ENCODE measurements at regions not wholly inside any gene's neighbourhood (a gene's known extent, or its start where the extent isn't known, plus 50 kb on each side); places are given as distances from the start of the nearest gene placed in this dataset.

GRCh38 chr7:119838444-119838843 lies 434.5 kb upstream of the KCND2 start:
- Histone ChIP-seq H3K4me1 (no peaks in the 10 kb centered on the region), H3K36me3 (no peaks in the 10 kb centered on the region), H3K27ac (replicated peaks) (no peak overlapping the region), H3K9me3 (replicated peaks) (peaks cover 42% of the 10 kb centered on the region), H3K4me3 (no peak overlapping the region), H3K27me3 (ENCODE audit: low read depth) (no peaks in the 10 kb centered on the region)
- no peak for DNase-seq
- intact Hi-C loops (cut with micrococcal nuclease), result no loop called here
- TF ChIP-seq CTCF (IDR thresholded peaks at IDR 0.05; ENCODE audit: borderline replicate concordance), result no peak

GRCh38 chr7:119842337-119842736 lies 430.6 kb upstream of the KCND2 start:
- Histone ChIP-seq H3K27ac (replicated peaks) (no peak overlapping the region), H3K4me3 (no peak overlapping the region), H3K4me1 (no peaks in the 10 kb centered on the region), H3K36me3 (no peaks in the 10 kb centered on the region), H3K27me3 (ENCODE audit: low read depth) (no peaks in the 10 kb centered on the region), H3K9me3 (replicated peaks) (peaks cover 48% of the 10 kb centered on the region)
- DNase-seq, result no peak
- TF ChIP-seq CTCF (IDR thresholded peaks at IDR 0.05; ENCODE audit: borderline replicate concordance), result no peak
- intact Hi-C loops (cut with micrococcal nuclease), result no loop called here

DNA sequence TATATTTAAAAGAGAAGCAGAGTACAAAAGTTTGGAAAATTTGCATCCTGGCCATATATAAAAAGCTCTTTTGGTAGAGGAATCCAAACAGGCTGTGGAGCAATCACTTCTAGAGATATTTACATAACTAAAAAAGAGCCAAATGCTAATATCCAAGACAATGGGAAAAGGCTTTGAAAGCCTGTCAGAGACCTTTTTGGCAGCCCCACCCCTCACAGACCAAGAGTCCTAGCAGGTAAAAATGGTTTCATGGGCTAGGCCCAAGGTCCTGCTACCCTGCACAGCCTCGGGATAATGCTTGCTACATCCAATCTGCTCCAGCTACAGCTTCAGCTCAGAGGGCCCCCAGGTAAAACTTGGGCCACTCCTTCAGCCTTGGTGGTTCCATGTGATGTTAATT lies 430.2 kb upstream of the KCND2 start:
- TF ChIP-seq CTCF (IDR thresholded peaks at IDR 0.05; ENCODE audit: borderline replicate concordance), result no peak
- Histone ChIP-seq H3K27ac (replicated peaks) (no peak overlapping the region), H3K36me3 (no peaks in the 10 kb centered on the region), H3K9me3 (replicated peaks) (peaks cover 48% of the 10 kb centered on the region), H3K27me3 (ENCODE audit: low read depth) (no peaks in the 10 kb centered on the region), H3K4me3 (no peak overlapping the region), H3K4me1 (no peaks in the 10 kb centered on the region)
- intact Hi-C loops (cut with micrococcal nuclease), result no loop called here
- no peak for DNase-seq

GRCh38 chr7:119861385-119861784 lies 411.6 kb upstream of the KCND2 start:
- Histone ChIP-seq H3K27ac (replicated peaks) (no peak overlapping the region), H3K9me3 (replicated peaks) (peaks cover 19% of the 10 kb centered on the region), H3K36me3 (no peaks in the 10 kb centered on the region), H3K4me1 (no peaks in the 10 kb centered on the region), H3K27me3 (ENCODE audit: low read depth) (no peaks in the 10 kb centered on the region), H3K4me3 (no peak overlapping the region)
- no peak for DNase-seq
- intact Hi-C loops (cut with micrococcal nuclease), result no loop called here
- TF ChIP-seq CTCF (IDR thresholded peaks at IDR 0.05; ENCODE audit: borderline replicate concordance), result no peak

DNA sequence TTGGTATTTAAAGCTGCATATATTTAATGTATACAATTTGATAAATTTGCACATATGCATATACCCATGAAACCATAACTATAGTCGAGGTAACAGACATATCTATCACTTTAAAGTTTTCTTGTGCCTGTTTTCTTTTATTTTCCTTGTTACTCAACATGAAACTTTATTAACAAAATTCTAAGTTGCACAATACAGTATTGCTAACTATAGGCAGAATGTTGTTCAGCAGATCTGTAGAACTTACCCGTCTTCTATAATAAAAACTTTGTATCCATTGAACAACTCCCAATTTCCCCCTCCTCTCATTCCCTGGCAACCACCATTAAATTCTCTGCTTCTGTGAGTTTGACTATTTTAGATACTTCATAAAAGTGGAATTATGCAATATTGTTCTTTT lies 404.6 kb upstream of the KCND2 start:
- intact Hi-C loops (cut with micrococcal nuclease), result no loop called here
- no peak for DNase-seq
- Histone ChIP-seq H3K4me3 (no peak overlapping the region), H3K27ac (replicated peaks) (no peak overlapping the region), H3K9me3 (replicated peaks) (peaks cover 19% of the 10 kb centered on the region), H3K36me3 (no peaks in the 10 kb centered on the region), H3K4me1 (no peaks in the 10 kb centered on the region), H3K27me3 (ENCODE audit: low read depth) (no peaks in the 10 kb centered on the region)
- TF ChIP-seq CTCF (IDR thresholded peaks at IDR 0.05; ENCODE audit: borderline replicate concordance), result no peak

GRCh38 chr7:119879835-119880234 lies 393.1 kb upstream of the KCND2 start:
- Histone ChIP-seq H3K27me3 (ENCODE audit: low read depth) (no peaks in the 10 kb centered on the region), H3K27ac (replicated peaks) (no peak overlapping the region), H3K4me1 (no peaks in the 10 kb centered on the region), H3K9me3 (replicated peaks) (peaks cover 10% of the 10 kb centered on the region), H3K36me3 (no peaks in the 10 kb centered on the region), H3K4me3 (no peak overlapping the region)
- intact Hi-C loops (cut with micrococcal nuclease), result no loop called here
- DNase-seq, result no peak
- no peak for TF ChIP-seq CTCF (IDR thresholded peaks at IDR 0.05; ENCODE audit: borderline replicate concordance)
